Panc1 (cell line): ENCODE measurements at regions not wholly inside any gene's neighbourhood (a gene's known extent, or its start where the extent isn't known, plus 50 kb on each side); places are given as distances from the start of the nearest gene placed in this dataset.
"Not testable (repeated sequence)": the region's sequence is repeated elsewhere in the genome, so short reads cannot be mapped to it uniquely, and the experiment has no call there.

Experiments used
- ATAC-seq: fragments of 200-7000 bp; cut with Tn5 transposase; 2 replicates; pipeline ENCODE4 v1.9.1; 2020; ENCODE audit warnings: mild to moderate bottlenecking, moderate library complexity
- BruUV-seq: library from RNA; stranded (reverse); fragments of 400-500 nt; replicated peaks from 2 replicates; lab custom pipeline; 2021; lab: Mats Ljungman, UMichigan
- CTCF ChIA-PET: fragments of 300-600 bp; sonication (Branson Sonifier 250); formaldehyde crosslinking; loops from one replicate; lab custom pipeline; 2022; ENCODE audit warnings: antibody characterized with exemption; lab: Charles Lee
- POLR2A ChIA-PET: fragments of 300-600 bp; sonication (Branson Sonifier 250); formaldehyde crosslinking; loops from one replicate; lab custom pipeline; 2022; ENCODE audit warnings: antibody characterized with exemption; lab: Charles Lee
- DNase-seq: peaks from one replicate; pipeline ENCODE4 v3.0.0-alpha.2; 2010; ENCODE audit warnings: low read depth, low spot score
- H3K27ac ChIP-seq: 2 replicates; pipeline ENCODE4 v1.5.1; 2011; ENCODE audit warnings: mild to moderate bottlenecking, low read length, inconsistent platforms
- H3K27me3 ChIP-seq: fragments of 200-500 bp; sonication (Bioruptor generic); 2 replicates; pipeline ENCODE4 v1.6.0; 2014; ENCODE audit warnings: low read length, inconsistent platforms; ENCODE audit not compliant: control insufficient read depth, insufficient read depth
- H3K36me3 ChIP-seq: fragments of 200-500 bp; sonication (Bioruptor generic); 2 replicates; pipeline ENCODE4 v1.5.1; 2014; ENCODE audit warnings: inconsistent platforms, mild to moderate bottlenecking, low read length, moderate library complexity; ENCODE audit not compliant: control insufficient read depth, insufficient read depth
- H3K4me1 ChIP-seq: 2 replicates; pipeline ENCODE4 v1.5.1; 2011; ENCODE audit warnings: inconsistent platforms, mild to moderate bottlenecking, low read length, moderate library complexity; ENCODE audit not compliant: control insufficient read depth, insufficient read depth
- H3K4me3 ChIP-seq, 2 experiments: 2 replicates each; pipeline ENCODE4 v1.5.1; 2011 to 2012; ENCODE audit warnings: low read depth in 2 of 2, low read length in 2 of 2, mild to moderate bottlenecking in 2 of 2, inconsistent platforms in 1 of 2, moderate library complexity in 1 of 2
- H3K9me3 ChIP-seq: fragments of 200-500 bp; sonication (Bioruptor generic); 2 replicates; pipeline ENCODE4 v1.5.1; 2014; ENCODE audit warnings: low read depth, mild to moderate bottlenecking, inconsistent platforms, low read length, moderate library complexity; ENCODE audit not compliant: control insufficient read depth, insufficient read depth
- CTCF ChIP-seq: fragments of 450-650 bp; IDR thresholded peaks from 2 replicates; pipeline ENCODE4 v1.5.1; 2017; ENCODE audit warnings: mild to moderate bottlenecking
- POLR2AphosphoS5 ChIP-seq: IDR thresholded peaks from 2 replicates; pipeline ENCODE4 v1.6.1; 2012; ENCODE audit warnings: mild to moderate bottlenecking, low read depth, low read length, moderate library complexity
- REST ChIP-seq, 2 experiments: IDR thresholded peaks; 2 replicates each; pipeline ENCODE4 v1.6.1; 2011 to 2012; ENCODE audit warnings: low read depth in 2 of 2, control low read depth in 1 of 2, low read length in 1 of 2, mild to moderate bottlenecking in 1 of 2, moderate library complexity in 1 of 2; ENCODE audit not compliant: insufficient read depth in 1 of 2
- SIN3A ChIP-seq: IDR thresholded peaks from 2 replicates; pipeline ENCODE4 v1.6.1; 2012; ENCODE audit warnings: low read depth, mild to moderate bottlenecking, low read length, moderate library complexity, borderline replicate concordance; ENCODE audit not compliant: insufficient read depth
- TCF7L2 ChIP-seq: IDR thresholded peaks from 2 replicates; pipeline ENCODE4 v1.6.1; 2011; ENCODE audit warnings: mild to moderate bottlenecking, low read depth, low read length, inconsistent platforms
- in situ Hi-C: cut with HindIII; loops from 2 replicates; pipeline ENCODE4 v1.10.0; 2016; ENCODE audit warnings: low sequenced_read_pairs, low pct_unique_long_range_greater_than_20kb
- intact Hi-C: fragments of 100-400 bp; cut with micrococcal nuclease; formaldehyde crosslinking; loops from one replicate; pipeline ENCODE4 v1.10.0; 2022; ENCODE audit not compliant: unreplicated experiment

- BruUV-seq, in situ Hi-C loops, DNase-seq, H3K9me3 ChIP-seq, H3K27me3 ChIP-seq, ATAC-seq, H3K4me1 ChIP-seq, H3K4me3 ChIP-seq, H3K27ac ChIP-seq, intact Hi-C loops, H3K36me3 ChIP-seq: not testable (repeated sequence)
- CTCF ChIA-PET: interaction anchor here (0.9 to 1.7 kb wide), 3 partner anchors 140 to 207 kb away, joined by 3 to 8 read pairs (median 6); no protein-coding TSS in a partner anchor
- POLR2A ChIA-PET: interaction anchor here (0.8 kb wide), 1 partner anchor 61 kb away, joined by 3 read pairs; no protein-coding TSS in a partner anchor
Observed at GRCh38 chr7:51369228-51369627, 52.6 kb upstream of the COBL start.

GRCh38 chr7:51368334-51368733 is 51.7 kb upstream of the COBL start:
- intact Hi-C loops: no loop called here
- Histone ChIP-seq H3K27me3 (no peaks in the 10 kb centered on the region; the same call in 1 of the 2 replicates), H3K27ac (no peak overlapping the region), H3K9me3 (no peaks in the 10 kb centered on the region), H3K36me3 (no peaks in the 10 kb centered on the region), H3K4me1 (no peaks in the 10 kb centered on the region), H3K4me3 (no peak overlapping the region)
- CTCF ChIA-PET: interaction anchor here (0.6 to 2.8 kb wide), 5 partner anchors 163 to 358 kb away, joined by 3 to 35 read pairs (median 6); no protein-coding TSS in a partner anchor
- DNase-seq (no peak), ATAC-seq (no peak)
- TF ChIP-seq TCF7L2 (no peak), POLR2AphosphoS5 (no peak), REST (IDR thresholded peaks at IDR 0.05; ENCODE audit: insufficient read depth in 1 of 2, low read depth in 2 of 2, low read length in 1 of 2) (no peak), SIN3A (no peak), CTCF (no peak)
- in situ Hi-C loops: no loop called here
- POLR2A ChIA-PET: no interaction called here
- BruUV-seq: no TSS peak

GRCh38 chr7:51367614-51367968 is 51.0 kb upstream of the COBL start:
- TF ChIP-seq TCF7L2 (no peak), POLR2AphosphoS5 (no peak), CTCF (no peak), SIN3A (no peak), REST (IDR thresholded peaks at IDR 0.05; ENCODE audit: insufficient read depth in 1 of 2, low read depth in 2 of 2, low read length in 1 of 2) (no peak)
- no peak for DNase-seq
- Histone ChIP-seq H3K9me3 (no peaks in the 10 kb centered on the region), H3K4me3 (no peak overlapping the region), H3K4me1 (no peaks in the 10 kb centered on the region), H3K36me3 (no peaks in the 10 kb centered on the region), H3K27me3 (no peaks in the 10 kb centered on the region; the same call in 1 of the 2 replicates), H3K27ac (no peak overlapping the region)
- no peak for ATAC-seq
- intact Hi-C loops: loop anchor here (1.0 kb wide), 1 partner anchor 205 kb away; no protein-coding TSS in a partner anchor
- ChIA-PET POLR2A (no interaction called here), CTCF (interaction anchor here (0.6 to 2.8 kb wide), 4 partner anchors 139 to 220 kb away, joined by 4 to 35 read pairs (median 5); no protein-coding TSS in a partner anchor)
- no TSS peak for BruUV-seq
- in situ Hi-C loops: no loop called here
